Left ventricle myocardium inferior (tissue), 1 donor: ENCODE measurements at regions not wholly inside any gene's neighbourhood (a gene's known extent, or its start where the extent isn't known, plus 50 kb on each side); places are given as distances from the start of the nearest gene placed in this dataset.

Experiments used
- DNase-seq: peaks from one replicate; pipeline ENCODE4 v3.0.0-alpha.2; 2020
- H3K27ac ChIP-seq: fragments of 200-600 bp; replicated peaks from 2 replicates; pipeline ENCODE4 v1.8.0; 2021
- H3K27me3 ChIP-seq: fragments of 200-600 bp; 2 replicates; pipeline ENCODE4 v1.8.0; 2021; ENCODE audit warnings: low read depth
- H3K36me3 ChIP-seq: fragments of 200-600 bp; 2 replicates; pipeline ENCODE4 v1.8.0; 2021
- H3K4me1 ChIP-seq: fragments of 200-600 bp; 2 replicates; pipeline ENCODE4 v1.8.0; 2021
- H3K4me3 ChIP-seq: fragments of 200-600 bp; 2 replicates; pipeline ENCODE4 v1.8.0; 2021; ENCODE audit warnings: mild to moderate bottlenecking, moderate library complexity
- H3K9me3 ChIP-seq: fragments of 200-600 bp; replicated peaks from 2 replicates; pipeline ENCODE4 v1.8.0; 2021
- CTCF ChIP-seq: fragments of 200-600 bp; IDR thresholded peaks from 2 replicates; pipeline ENCODE4 v1.8.0; 2021; ENCODE audit warnings: antibody characterized with exemption, mild to moderate bottlenecking, borderline replicate concordance
- intact Hi-C: fragments of 100-400 bp; cut with micrococcal nuclease; formaldehyde crosslinking; loops from one replicate; pipeline ENCODE4 v1.11.0; 2022
- donor health status: DM: no; HTN: yes; CAD: no; lungs with severe emphysema.

- Histone ChIP-seq H3K4me1 (no peaks in the 10 kb centered on the region), H3K9me3 (peaks cover 18% of the 10 kb centered on the region), H3K36me3 (no peaks in the 10 kb centered on the region), H3K27me3 (no peaks in the 10 kb centered on the region), H3K4me3 (no peak overlapping the region), H3K27ac (no peak overlapping the region)
- intact Hi-C loops = no loop called here
- no peak for DNase-seq
- no peak for TF ChIP-seq CTCF
These were observed 470.2 kb upstream of the CHD1 start for GRCh38 chr5:99398976-99399375.

- no peaks in the 10 kb centered on the region for H3K36me3 ChIP-seq
- intact Hi-C loops = no loop called here
- no peak for DNase-seq
- H3K27ac ChIP-seq = no peak overlapping the region
- no peak overlapping the region for H3K4me3 ChIP-seq
- H3K4me1 ChIP-seq = no peaks in the 10 kb centered on the region
- TF ChIP-seq CTCF = no peak
- H3K27me3 ChIP-seq = no peaks in the 10 kb centered on the region
- H3K9me3 ChIP-seq = peaks cover 31% of the 10 kb centered on the region
These were observed 457.7 kb upstream of the CHD1 start for GRCh38 chr5:99386406-99387077.

GRCh38 chr5:99379187-99379586 is 450.4 kb upstream of the CHD1 start:
- intact Hi-C loops = no loop called here
- H3K27me3 ChIP-seq = no peaks in the 10 kb centered on the region
- H3K9me3 ChIP-seq = peaks cover 40% of the 10 kb centered on the region
- H3K27ac ChIP-seq = no peak overlapping the region
- H3K4me1 ChIP-seq = no peaks in the 10 kb centered on the region
- no peak for DNase-seq
- TF ChIP-seq CTCF = no peak
- no peaks in the 10 kb centered on the region for H3K36me3 ChIP-seq
- no peak overlapping the region for H3K4me3 ChIP-seq

- Histone ChIP-seq H3K9me3 (peaks cover 32% of the 10 kb centered on the region), H3K36me3 (no peaks in the 10 kb centered on the region), H3K27ac (no peak overlapping the region), H3K4me3 (no peak overlapping the region), H3K4me1 (no peaks in the 10 kb centered on the region), H3K27me3 (no peaks in the 10 kb centered on the region)
- no peak for TF ChIP-seq CTCF
- intact Hi-C loops = no loop called here
- DNase-seq = no peak
These were observed 449.6 kb upstream of the CHD1 start for GRCh38 chr5:99378443-99378842.

- H3K9me3 ChIP-seq = peaks cover 3% of the 10 kb centered on the region
- no peak for TF ChIP-seq CTCF
- no peak overlapping the region for H3K4me3 ChIP-seq
- intact Hi-C loops = no loop called here
- H3K4me1 ChIP-seq = no peaks in the 10 kb centered on the region
- no peak for DNase-seq
- H3K27ac ChIP-seq = no peak overlapping the region
- H3K36me3 ChIP-seq = no peaks in the 10 kb centered on the region
- H3K27me3 ChIP-seq = no peaks in the 10 kb centered on the region
These were observed 441.2 kb upstream of the CHD1 start for GRCh38 chr5:99369797-99370593.
